GM21576 (cell line): ENCODE measurements at regions not wholly inside any gene's neighbourhood (a gene's known extent, or its start where the extent isn't known, plus 50 kb on each side); places are given as distances from the start of the nearest gene placed in this dataset.

Source experiments
- ATAC-seq: cut with Tn5 transposase; IDR thresholded peaks from one replicate; pipeline ENCODE4 v1.9.1; 2021; ENCODE audit warnings: mild to moderate bottlenecking, moderate library complexity; ENCODE audit not compliant: unreplicated experiment

- no peak for ATAC-seq
Observed at GRCh38 chr11:23022854-23023253, 162.6 kb upstream of the CCDC179 start.

GRCh38 chr11:23023319-23023718 is 163.0 kb upstream of the CCDC179 start:
- ATAC-seq, result no peak

GRCh38 chr11:23041001-23041503 is 180.8 kb upstream of the CCDC179 start:
- no peak for ATAC-seq

GRCh38 chr11:23058656-23059055 is 198.4 kb upstream of the CCDC179 start:
- no peak for ATAC-seq

GRCh38 chr11:23063276-23063675 is 203.0 kb upstream of the CCDC179 start:
- no peak for ATAC-seq

GRCh38 chr11:23078289-23078971 is 218.2 kb upstream of the CCDC179 start:
- peak; percentile 72 for ATAC-seq

GRCh38 chr11:23079382-23079813 is 219.1 kb upstream of the CCDC179 start:
- ATAC-seq, result peak; percentile 80

GRCh38 chr11:23087407-23087806 is 227.1 kb upstream of the CCDC179 start:
- ATAC-seq, result no peak

GRCh38 chr11:23090659-23091058 is 230.4 kb upstream of the CCDC179 start:
- no peak for ATAC-seq

GRCh38 chr11:23095650-23096189 is 235.4 kb upstream of the CCDC179 start:
- no peak for ATAC-seq

- ATAC-seq, result no peak
Observed at GRCh38 chr11:23097891-23098290, 237.6 kb upstream of the CCDC179 start.

- ATAC-seq, result no peak
Observed at GRCh38 chr11:23099256-23099655, 239.0 kb upstream of the CCDC179 start.

- no peak for ATAC-seq
Observed at GRCh38 chr11:23100726-23101125, 240.5 kb upstream of the CCDC179 start.

GRCh38 chr11:23103416-23103815 is 243.1 kb upstream of the CCDC179 start:
- no peak for ATAC-seq

GRCh38 chr11:23111527-23111926 is 251.3 kb upstream of the CCDC179 start:
- ATAC-seq, result no peak

GRCh38 chr11:23112390-23112789 is 252.1 kb upstream of the CCDC179 start:
- ATAC-seq, result no peak

- ATAC-seq, result no peak
Observed at GRCh38 chr11:23112987-23113886, 253.0 kb upstream of the CCDC179 start.

GRCh38 chr11:23113887-23114216 is 253.6 kb upstream of the CCDC179 start:
- no peak for ATAC-seq

- ATAC-seq, result no peak
Observed at GRCh38 chr11:23123753-23124152, 263.5 kb upstream of the CCDC179 start.

GRCh38 chr11:23124249-23124648 is 264.0 kb upstream of the CCDC179 start:
- no peak for ATAC-seq

- ATAC-seq, result no peak
Observed at GRCh38 chr11:23124996-23125395, 264.7 kb upstream of the CCDC179 start.

- no peak for ATAC-seq
Observed at GRCh38 chr11:23127706-23128105, 267.4 kb upstream of the CCDC179 start.
